Transverse colon (tissue), 3 donors: ENCODE measurements at regions not wholly inside any gene's neighbourhood (a gene's known extent, or its start where the extent isn't known, plus 50 kb on each side); places are given as distances from the start of the nearest gene placed in this dataset.
"Not testable (repeated sequence)": the region's sequence is repeated elsewhere in the genome, so short reads cannot be mapped to it uniquely, and the experiment has no call there.

Source experiments
- POLR2A ChIP-seq: fragments of 450-650 bp; IDR thresholded peaks from one replicate; pipeline ENCODE4 v1.6.1; 2016; ENCODE audit warnings: antibody characterized with exemption, mild to moderate bottlenecking, moderate library complexity
- TF ChIP-seq, protein P1 (sequence below), 5 experiments: fragments of 200-600 bp in 3 of 5; fragments of 450-650 bp in 2 of 5; sonication (generic) in 3 of 5; IDR thresholded peaks; 1 replicate in 2 of 5; 2 replicates in 3 of 5; pipeline ENCODE4 v1.5.1; 2016 to 2017; ENCODE audit warnings: antibody characterized with exemption in 5 of 5, inconsistent platforms in 3 of 5, mild to moderate bottlenecking in 2 of 5, moderate library complexity in 1 of 5

DNA sequence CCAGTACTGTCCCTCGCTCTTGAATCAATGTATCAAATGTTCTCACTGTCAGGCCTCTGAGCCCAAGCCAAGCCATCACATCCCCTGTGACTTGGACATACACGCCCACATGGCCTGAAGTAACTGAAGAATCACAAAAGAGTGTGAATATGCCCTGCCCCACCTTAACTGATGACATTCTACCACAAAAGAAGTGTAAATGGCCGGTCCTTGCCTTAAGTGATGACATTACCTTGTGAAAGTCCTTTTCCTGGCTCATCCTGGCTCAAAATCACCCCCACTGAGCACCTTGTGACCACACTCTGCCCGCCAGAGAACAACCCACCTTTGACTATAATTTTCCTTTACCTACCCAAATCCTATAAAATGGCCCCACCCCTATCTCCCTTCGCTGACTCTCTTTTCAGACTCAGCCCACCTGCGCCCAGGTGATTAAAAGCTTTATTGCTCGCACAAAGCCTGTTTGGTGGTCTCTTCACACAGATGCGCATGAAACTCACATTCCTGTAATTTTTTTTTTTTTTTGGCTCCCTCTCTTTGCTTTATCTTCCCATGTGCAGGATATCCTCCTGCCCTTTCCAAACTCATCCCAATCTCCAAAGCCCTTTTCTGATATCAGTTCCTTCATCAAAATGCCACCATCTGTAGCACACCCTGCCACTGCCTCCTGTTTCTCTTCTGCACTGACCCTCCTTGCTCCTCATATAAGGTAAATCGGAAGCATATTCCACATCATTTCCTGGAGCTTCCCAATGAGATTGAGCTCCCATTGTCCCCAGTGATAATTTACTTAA, 255.7 kb upstream of the SPTLC3 start:
- TF ChIP-seq, protein P1, sequence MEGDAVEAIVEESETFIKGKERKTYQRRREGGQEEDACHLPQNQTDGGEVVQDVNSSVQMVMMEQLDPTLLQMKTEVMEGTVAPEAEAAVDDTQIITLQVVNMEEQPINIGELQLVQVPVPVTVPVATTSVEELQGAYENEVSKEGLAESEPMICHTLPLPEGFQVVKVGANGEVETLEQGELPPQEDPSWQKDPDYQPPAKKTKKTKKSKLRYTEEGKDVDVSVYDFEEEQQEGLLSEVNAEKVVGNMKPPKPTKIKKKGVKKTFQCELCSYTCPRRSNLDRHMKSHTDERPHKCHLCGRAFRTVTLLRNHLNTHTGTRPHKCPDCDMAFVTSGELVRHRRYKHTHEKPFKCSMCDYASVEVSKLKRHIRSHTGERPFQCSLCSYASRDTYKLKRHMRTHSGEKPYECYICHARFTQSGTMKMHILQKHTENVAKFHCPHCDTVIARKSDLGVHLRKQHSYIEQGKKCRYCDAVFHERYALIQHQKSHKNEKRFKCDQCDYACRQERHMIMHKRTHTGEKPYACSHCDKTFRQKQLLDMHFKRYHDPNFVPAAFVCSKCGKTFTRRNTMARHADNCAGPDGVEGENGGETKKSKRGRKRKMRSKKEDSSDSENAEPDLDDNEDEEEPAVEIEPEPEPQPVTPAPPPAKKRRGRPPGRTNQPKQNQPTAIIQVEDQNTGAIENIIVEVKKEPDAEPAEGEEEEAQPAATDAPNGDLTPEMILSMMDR (IDR thresholded peaks at IDR 0.05): not testable (repeated sequence)
- not testable (repeated sequence) for TF ChIP-seq POLR2A
